HG02884 (cell line): ENCODE measurements at regions not wholly inside any gene's neighbourhood (a gene's known extent, or its start where the extent isn't known, plus 50 kb on each side); places are given as distances from the start of the nearest gene placed in this dataset.
"Not testable (repeated sequence)": the region's sequence is repeated elsewhere in the genome, so short reads cannot be mapped to it uniquely, and the experiment has no call there.

Experiments
- ATAC-seq: cut with Tn5 transposase; IDR thresholded peaks from one replicate; pipeline ENCODE4 v1.9.1; 2021; ENCODE audit warnings: mild to moderate bottlenecking, moderate library complexity; ENCODE audit not compliant: unreplicated experiment

- not testable (repeated sequence) for ATAC-seq
Observed at GRCh38 chrX:131875827-131876226, 147.3 kb upstream of the STK26 start.

GRCh38 chrX:131881194-131881593 lies 141.9 kb upstream of the STK26 start:
- ATAC-seq = no peak

- not testable (repeated sequence) for ATAC-seq
Observed at GRCh38 chrX:131885042-131885441, 138.1 kb upstream of the STK26 start.

GRCh38 chrX:131893857-131894256 lies 129.2 kb upstream of the STK26 start:
- ATAC-seq = not testable (repeated sequence)

GRCh38 chrX:131894995-131895394 lies 128.1 kb upstream of the STK26 start:
- ATAC-seq = no peak

- no peak for ATAC-seq
Observed at GRCh38 chrX:131895807-131896206, 127.3 kb upstream of the STK26 start.

GRCh38 chrX:131901546-131901945 lies 121.6 kb upstream of the STK26 start:
- ATAC-seq = no peak

- ATAC-seq = no peak
Observed at GRCh38 chrX:131907488-131908314, 115.4 kb upstream of the STK26 start.

GRCh38 chrX:131910586-131910985 lies 112.5 kb upstream of the STK26 start:
- no peak for ATAC-seq

- no peak for ATAC-seq
Observed at GRCh38 chrX:131915488-131915887, 107.6 kb upstream of the STK26 start.

GRCh38 chrX:131917588-131917987 lies 105.5 kb upstream of the STK26 start:
- ATAC-seq = no peak

- no peak for ATAC-seq
Observed at GRCh38 chrX:131918839-131919238, 104.3 kb upstream of the STK26 start.

GRCh38 chrX:131923614-131924250 lies 99.4 kb upstream of the STK26 start:
- ATAC-seq = no peak

GRCh38 chrX:131938749-131939148 lies 84.4 kb upstream of the STK26 start:
- no peak for ATAC-seq

- no peak for ATAC-seq
Observed at GRCh38 chrX:131942034-131942433, 81.1 kb upstream of the STK26 start.

- no peak for ATAC-seq
Observed at GRCh38 chrX:131944936-131945902, 77.9 kb upstream of the STK26 start.

- ATAC-seq = no peak
Observed at GRCh38 chrX:131951166-131951565, 71.9 kb upstream of the STK26 start.

GRCh38 chrX:131955099-131955777 lies 67.9 kb upstream of the STK26 start:
- peak; percentile 80 for ATAC-seq

GRCh38 chrX:131958724-131959123 lies 64.4 kb upstream of the STK26 start:
- no peak for ATAC-seq

- no peak for ATAC-seq
Observed at GRCh38 chrX:131970347-131970746, 52.8 kb upstream of the STK26 start.
